Right lobe of liver (tissue), 4 donors: ENCODE measurements at regions not wholly inside any gene's neighbourhood (a gene's known extent, or its start where the extent isn't known, plus 50 kb on each side); places are given as distances from the start of the nearest gene placed in this dataset.

Experiments
- CTCF ChIP-seq, 4 donors: fragments of 200-600 bp in 3 of 4; fragments of 450-650 bp in 1 of 4; IDR thresholded peaks; one replicate each; pipeline versions ENCODE4 v1.5.1 to v1.8.0; 2016 to 2022; ENCODE audit warnings: antibody characterized with exemption in 4 of 4, mild to moderate bottlenecking in 2 of 4
- POLR2A ChIP-seq: fragments of 450-650 bp; IDR thresholded peaks from one replicate; pipeline ENCODE4 v1.6.1; 2017; ENCODE audit warnings: antibody characterized with exemption, mild to moderate bottlenecking
- donor health status: DM: no; HTN: no; CAD: no.
- donor health status: DM: no; HTN: no; CAD: no.
- donor health status: DM: no; HTN: yes; CAD: no.

GRCh38 chr6:50913105-50913770, 94.6 kb downstream of the TFAP2B start:
- TF ChIP-seq CTCF (IDR thresholded peaks at IDR 0.05) (no peak), POLR2A (no peak)
